Left lung (tissue), 4 donors: ENCODE measurements at regions not wholly inside any gene's neighbourhood (a gene's known extent, or its start where the extent isn't known, plus 50 kb on each side); places are given as distances from the start of the nearest gene placed in this dataset.

Experiments used
- ATAC-seq: fragments of 200-7000 bp; cut with Tn5 transposase; one replicate; pipeline ENCODE4 v1.9.1; 2020; ENCODE audit warnings: moderate library complexity
- DNase-seq, 4 donors: peaks; one replicate each; pipeline ENCODE4 v3.0.0-alpha.2; 2013 to 2020
- H3K27ac ChIP-seq, 2 donors: fragments of 200-600 bp; sonication (generic) in 1 of 2; one replicate each; pipeline versions ENCODE4 v1.5.0 to v1.8.0; 2020 to 2021
- H3K27me3 ChIP-seq, 2 donors: fragments of 200-600 bp; sonication (generic) in 1 of 2; one replicate each; pipeline versions ENCODE4 v1.5.0 to v1.8.0; 2020 to 2021
- H3K36me3 ChIP-seq, 2 donors: fragments of 200-600 bp; sonication (generic) in 1 of 2; one replicate each; pipeline versions ENCODE4 v1.5.0 to v1.8.0; 2020 to 2021
- H3K4me1 ChIP-seq, 2 donors: fragments of 200-600 bp; one replicate each; pipeline ENCODE4 v1.8.0; 2021
- H3K4me3 ChIP-seq, 2 donors: fragments of 200-600 bp; sonication (generic) in 1 of 2; one replicate each; pipeline versions ENCODE4 v1.5.0 to v1.8.0; 2020 to 2021; ENCODE audit warnings: mild to moderate bottlenecking in 1 of 2
- H3K9me3 ChIP-seq, 2 donors: fragments of 200-600 bp; sonication (generic) in 1 of 2; one replicate each; pipeline versions ENCODE4 v1.5.0 to v1.8.0; 2020 to 2021
- intact Hi-C, 2 donors: fragments of 100-400 bp; cut with DNase I; formaldehyde crosslinking; loops; one replicate each; pipeline versions ENCODE4 v1.11.2 to v1.14.2; 2022
- TF ChIP-seq, protein P1 (sequence below), 2 donors: fragments of 200-600 bp; sonication (generic) in 1 of 2; IDR thresholded peaks; one replicate each; pipeline versions ENCODE4 v1.5.0 to v1.8.0; 2021; ENCODE audit warnings: antibody characterized with exemption in 2 of 2
- donor health status: DM: no; HTN: yes; CAD: no.
- donor health status: DM: no; HTN: no; CAD: no.

DNA sequence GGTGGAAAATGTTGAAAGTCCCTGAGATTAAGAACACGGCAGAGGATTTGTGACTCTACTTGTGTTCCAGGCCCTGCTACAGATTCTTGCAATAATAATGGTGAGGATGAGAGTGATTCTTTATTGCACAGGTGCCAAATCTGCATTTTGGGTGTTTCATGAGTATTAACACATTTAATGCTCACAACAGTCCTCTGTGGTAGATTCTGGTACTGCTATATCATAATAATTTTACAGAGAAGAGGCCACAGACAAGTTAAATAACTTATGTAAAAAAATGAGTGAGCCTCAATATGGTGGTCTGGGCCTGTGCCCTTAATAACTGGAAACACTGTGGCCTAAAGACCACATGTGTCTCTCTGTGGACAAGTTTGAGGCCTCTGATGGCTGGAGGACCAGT lies 124.3 kb downstream of the C4orf33 start:
- H3K4me1 ChIP-seq, result no peaks in the 10 kb centered on the region
- DNase-seq, result no peak
- TF ChIP-seq, protein P1, sequence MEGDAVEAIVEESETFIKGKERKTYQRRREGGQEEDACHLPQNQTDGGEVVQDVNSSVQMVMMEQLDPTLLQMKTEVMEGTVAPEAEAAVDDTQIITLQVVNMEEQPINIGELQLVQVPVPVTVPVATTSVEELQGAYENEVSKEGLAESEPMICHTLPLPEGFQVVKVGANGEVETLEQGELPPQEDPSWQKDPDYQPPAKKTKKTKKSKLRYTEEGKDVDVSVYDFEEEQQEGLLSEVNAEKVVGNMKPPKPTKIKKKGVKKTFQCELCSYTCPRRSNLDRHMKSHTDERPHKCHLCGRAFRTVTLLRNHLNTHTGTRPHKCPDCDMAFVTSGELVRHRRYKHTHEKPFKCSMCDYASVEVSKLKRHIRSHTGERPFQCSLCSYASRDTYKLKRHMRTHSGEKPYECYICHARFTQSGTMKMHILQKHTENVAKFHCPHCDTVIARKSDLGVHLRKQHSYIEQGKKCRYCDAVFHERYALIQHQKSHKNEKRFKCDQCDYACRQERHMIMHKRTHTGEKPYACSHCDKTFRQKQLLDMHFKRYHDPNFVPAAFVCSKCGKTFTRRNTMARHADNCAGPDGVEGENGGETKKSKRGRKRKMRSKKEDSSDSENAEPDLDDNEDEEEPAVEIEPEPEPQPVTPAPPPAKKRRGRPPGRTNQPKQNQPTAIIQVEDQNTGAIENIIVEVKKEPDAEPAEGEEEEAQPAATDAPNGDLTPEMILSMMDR (IDR thresholded peaks at IDR 0.05), result no peak
- ATAC-seq, result no peak
- no peaks in the 10 kb centered on the region for H3K27me3 ChIP-seq
- no peak overlapping the region for H3K27ac ChIP-seq
- H3K9me3 ChIP-seq, result no peaks in the 10 kb centered on the region
- no peak overlapping the region for H3K4me3 ChIP-seq
- intact Hi-C loops, result no loop called here
- H3K36me3 ChIP-seq, result no peaks in the 10 kb centered on the region

DNA sequence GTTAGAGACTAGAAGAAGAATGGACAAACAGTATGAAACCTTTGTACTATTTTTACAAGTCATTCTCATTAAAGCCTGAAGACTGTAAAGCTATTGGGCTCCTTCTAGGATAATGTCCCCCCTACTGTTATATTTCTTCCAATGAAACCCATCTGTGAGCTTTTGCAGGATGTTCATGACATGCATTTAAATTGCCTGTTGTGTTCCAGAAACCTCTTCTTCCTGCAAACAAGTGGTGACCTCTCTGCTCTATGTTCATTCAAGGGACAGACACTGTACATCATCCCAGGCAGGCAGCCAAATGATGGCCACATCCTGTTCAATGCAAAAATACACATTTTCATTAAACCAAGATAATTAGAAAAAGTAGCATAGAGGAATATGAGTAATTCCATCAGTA lies 128.0 kb downstream of the C4orf33 start:
- TF ChIP-seq, protein P1 (IDR thresholded peaks at IDR 0.05), result no peak
- DNase-seq, result no peak
- intact Hi-C loops, result no loop called here
- Histone ChIP-seq H3K27ac (no peak overlapping the region), H3K36me3 (no peaks in the 10 kb centered on the region), H3K9me3 (no peaks in the 10 kb centered on the region), H3K4me1 (no peaks in the 10 kb centered on the region), H3K4me3 (no peak overlapping the region), H3K27me3 (no peaks in the 10 kb centered on the region)
- ATAC-seq, result no peak

DNA sequence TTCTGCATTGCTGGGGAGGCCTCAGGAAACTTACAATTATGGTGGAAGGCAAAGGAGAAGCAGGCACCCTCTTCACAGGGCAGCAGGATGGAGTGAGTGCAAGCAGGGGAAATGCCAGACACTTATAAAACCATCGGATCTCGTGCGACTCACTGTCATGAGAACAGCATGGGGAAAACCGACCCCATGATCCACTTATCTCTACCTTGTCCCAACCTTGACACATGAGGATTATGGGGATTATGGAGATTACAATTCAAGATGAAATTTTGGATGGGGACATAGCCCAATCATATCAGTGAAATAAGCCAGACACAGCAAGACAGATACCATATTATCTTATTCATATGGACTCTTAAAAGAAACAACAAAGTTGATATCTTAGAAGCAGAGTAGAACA lies 134.9 kb downstream of the C4orf33 start:
- H3K9me3 ChIP-seq, result no peaks in the 10 kb centered on the region
- no peaks in the 10 kb centered on the region for H3K27me3 ChIP-seq
- intact Hi-C loops, result no loop called here
- TF ChIP-seq, protein P1 (IDR thresholded peaks at IDR 0.05), result no peak
- no peak overlapping the region for H3K27ac ChIP-seq
- no peak for ATAC-seq
- DNase-seq, result no peak
- H3K4me1 ChIP-seq, result no peaks in the 10 kb centered on the region
- no peak overlapping the region for H3K4me3 ChIP-seq
- no peaks in the 10 kb centered on the region for H3K36me3 ChIP-seq

DNA sequence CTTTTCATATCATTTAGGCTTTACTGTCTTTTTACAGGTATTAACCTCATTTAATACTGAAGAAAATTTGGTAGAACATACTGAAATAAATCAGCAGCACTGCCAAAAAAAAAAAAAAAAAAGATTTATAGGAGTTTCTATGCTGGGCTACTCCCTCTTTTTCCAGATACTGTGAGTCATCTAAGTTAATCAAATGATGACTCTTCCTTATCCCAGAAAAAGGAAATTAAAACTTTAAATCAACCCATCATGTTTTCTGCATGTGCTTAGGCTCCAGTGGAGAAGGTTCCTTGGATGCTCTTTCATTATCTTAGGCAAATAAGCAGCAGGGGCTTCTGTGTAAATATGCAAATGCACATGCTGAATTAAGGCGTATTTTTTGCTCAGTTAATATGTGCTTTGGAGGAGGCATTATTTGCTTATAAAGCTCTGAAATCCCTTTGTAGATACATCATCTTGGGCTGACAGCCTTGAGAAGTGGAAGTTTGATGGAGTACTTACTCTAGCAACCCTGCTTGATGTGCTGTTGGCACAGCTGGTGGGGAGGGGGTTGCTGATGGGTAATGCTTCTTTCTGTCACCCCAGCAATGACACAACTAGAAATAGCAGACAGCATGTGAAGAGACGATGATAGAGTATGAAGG lies 136.1 kb downstream of the C4orf33 start:
- Histone ChIP-seq H3K4me3 (no peak overlapping the region), H3K27me3 (no peaks in the 10 kb centered on the region), H3K9me3 (no peaks in the 10 kb centered on the region), H3K4me1 (no peaks in the 10 kb centered on the region), H3K27ac (no peak overlapping the region), H3K36me3 (no peaks in the 10 kb centered on the region)
- TF ChIP-seq, protein P1 (IDR thresholded peaks at IDR 0.05), result no peak
- ATAC-seq (no peak), DNase-seq (no peak)
- intact Hi-C loops, result no loop called here

DNA sequence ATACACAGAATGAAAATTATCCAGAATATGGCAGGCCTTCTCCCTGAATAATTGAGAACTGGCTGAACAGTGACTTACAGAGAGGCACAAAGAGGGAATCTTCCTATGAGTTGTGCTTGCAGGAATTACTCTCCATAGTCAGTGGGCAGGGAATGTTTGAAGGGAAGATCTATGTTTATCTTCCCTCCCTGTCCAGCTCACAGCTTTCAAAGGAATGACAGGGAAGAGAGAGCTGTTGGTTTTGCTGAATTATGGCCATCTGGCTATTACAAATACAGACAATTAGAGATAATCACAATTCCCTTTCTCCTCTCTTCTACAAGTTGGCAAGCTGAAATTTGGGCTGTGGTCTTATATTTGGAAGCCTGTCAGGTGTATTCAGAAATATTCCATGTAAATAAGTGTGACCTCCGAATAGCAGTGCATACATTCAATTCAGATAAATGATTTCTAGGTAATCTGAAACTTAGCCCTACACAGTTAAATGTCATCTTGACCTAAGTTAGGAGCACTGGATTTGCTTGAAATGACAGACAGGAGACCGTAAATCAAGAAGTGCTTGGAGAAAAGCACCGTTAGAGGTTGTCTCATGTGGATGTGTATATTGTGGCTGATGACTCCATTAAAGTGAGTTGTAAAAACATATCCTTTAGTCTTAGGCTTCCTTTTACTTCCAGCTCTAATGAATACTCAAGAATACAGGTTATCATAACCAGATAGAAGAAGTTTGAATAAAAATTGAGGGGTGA lies 136.8 kb downstream of the C4orf33 start:
- DNase-seq (no peak), ATAC-seq (no peak)
- no peaks in the 10 kb centered on the region for H3K27me3 ChIP-seq
- H3K4me3 ChIP-seq, result no peak overlapping the region
- H3K36me3 ChIP-seq, result no peaks in the 10 kb centered on the region
- TF ChIP-seq, protein P1 (IDR thresholded peaks at IDR 0.05), result no peak
- no peak overlapping the region for H3K27ac ChIP-seq
- intact Hi-C loops, result no loop called here
- H3K4me1 ChIP-seq, result no peaks in the 10 kb centered on the region
- H3K9me3 ChIP-seq, result no peaks in the 10 kb centered on the region
